ENCODE measurements at regions not wholly inside any gene's neighbourhood (a gene's known extent, or its start where the extent isn't known, plus 50 kb on each side); places are given as distances from the start of the nearest gene placed in this dataset.
"Not testable (repeated sequence)": the region's sequence is repeated elsewhere in the genome, so short reads cannot be mapped to it uniquely, and the experiment has no call there.

DNA sequence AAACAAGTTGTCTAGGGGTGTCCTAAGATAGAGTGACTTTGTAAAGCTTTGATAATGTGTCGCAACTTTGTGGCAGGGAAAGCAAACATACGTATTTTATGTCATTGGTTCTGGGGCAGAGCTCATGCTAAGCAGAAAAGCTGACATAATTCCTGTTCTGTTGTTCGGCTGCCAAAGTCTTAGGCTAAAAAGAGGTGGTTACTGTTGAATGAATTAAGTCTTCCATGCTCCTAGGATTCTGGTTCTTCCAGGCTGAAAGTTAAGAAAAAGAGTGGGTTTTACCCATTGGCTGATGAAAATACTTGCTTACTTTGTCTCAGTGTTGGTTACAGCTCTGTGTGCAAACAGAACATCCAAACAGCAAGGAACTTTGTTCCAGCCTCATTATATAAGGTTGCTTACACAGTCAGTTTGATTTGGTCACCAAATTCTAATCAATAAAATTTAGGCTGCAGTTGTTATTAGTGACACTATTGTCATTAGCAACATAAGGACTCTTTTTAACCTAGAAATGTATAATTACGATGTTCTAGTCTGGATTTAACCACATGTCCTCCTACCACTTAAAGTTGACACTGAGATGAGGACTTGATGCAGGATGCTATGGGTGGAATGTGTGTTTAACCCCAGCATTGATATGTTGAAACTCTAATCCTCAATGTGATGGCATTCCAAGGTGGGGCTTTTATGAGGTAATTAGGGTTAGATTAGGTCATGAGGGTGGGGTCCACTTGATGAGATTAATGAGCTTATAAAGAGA lies 114.0 kb upstream of the GOT2 start:
- Histone ChIP-seq H3K79me2 (replicated peaks; ENCODE audit: insufficient read depth, low read length) (no peaks in the 10 kb centered on the region), H3K27ac (ENCODE audit: low read length) (no peak overlapping the region), H3K4me3 (ENCODE audit: low read length) (no peak overlapping the region), H4K20me1 (ENCODE audit: insufficient read depth) (no peaks in the 10 kb centered on the region), H3F3A (ENCODE audit: insufficient read depth, low read length, poor library complexity, severe bottlenecking) (no peaks in the 10 kb centered on the region), H3K9me3 (ENCODE audit: low read length) (no peaks in the 10 kb centered on the region), H3K4me2 (ENCODE audit: low read length) (no peak overlapping the region), H3K9ac (ENCODE audit: low read length) (no peak overlapping the region), H3K9me2 (ENCODE audit: insufficient read depth, low read length) (no peaks in the 10 kb centered on the region), H3K36me3 (ENCODE audit: insufficient read depth, low read length) (no peaks in the 10 kb centered on the region), H2AFZ (ENCODE audit: low read depth, low read length) (no peak overlapping the region), H3K27me3 (ENCODE audit: insufficient read depth, low read depth, low read length) (no peaks in the 10 kb centered on the region)
- no peak for TF ChIP-seq RAD21 (conservative IDR thresholded peaks at IDR 0.05)
- no peak for TF ChIP-seq SMC3 (conservative IDR thresholded peaks at IDR 0.05; ENCODE audit: poor library complexity)
- TF ChIP-seq POLR2AphosphoS5 (IDR thresholded peaks at IDR 0.05): no peak
- TF ChIP-seq EP300 (conservative IDR thresholded peaks at IDR 0.05; ENCODE audit: poor library complexity, severe bottlenecking): no peak
- no peak for TF ChIP-seq TAF1 (IDR thresholded peaks at IDR 0.05; ENCODE audit: low read depth)
- TF ChIP-seq MXI1 (conservative IDR thresholded peaks at IDR 0.05; ENCODE audit: poor library complexity, severe bottlenecking): no peak

DNA sequence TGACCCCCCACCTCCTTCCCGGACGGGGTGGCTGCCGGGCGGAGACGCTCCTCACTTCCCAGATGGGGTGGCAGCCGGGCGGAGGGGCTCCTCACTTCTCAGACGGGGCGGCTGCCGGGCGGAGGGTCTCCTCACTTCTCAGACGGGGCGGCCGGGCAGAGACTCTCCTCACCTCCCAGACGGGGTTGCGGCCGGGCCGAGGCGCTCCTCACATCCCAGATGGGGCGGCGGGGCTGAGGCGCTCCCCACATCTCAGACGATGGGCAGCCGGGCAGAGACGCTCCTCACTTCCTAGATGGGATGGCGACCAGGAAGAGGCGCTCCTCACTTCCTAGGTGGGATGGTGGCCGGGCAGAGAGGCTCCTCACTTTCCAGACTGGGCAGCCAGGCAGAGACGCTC lies 112.1 kb upstream of the GOT2 start:
- H3K9ac ChIP-seq (ENCODE audit: low read length); H3K9me3 ChIP-seq (ENCODE audit: low read length); H3K27ac ChIP-seq (ENCODE audit: low read length); H3K27me3 ChIP-seq (ENCODE audit: insufficient read depth, low read depth, low read length); H2AFZ ChIP-seq (ENCODE audit: low read depth, low read length); H3K79me2 ChIP-seq (replicated peaks; ENCODE audit: insufficient read depth, low read length); H4K20me1 ChIP-seq (ENCODE audit: insufficient read depth); H3K36me3 ChIP-seq (ENCODE audit: insufficient read depth, low read length); H3K4me3 ChIP-seq (ENCODE audit: low read length); H3F3A ChIP-seq (ENCODE audit: insufficient read depth, low read length, poor library complexity, severe bottlenecking); H3K4me2 ChIP-seq (ENCODE audit: low read length); H3K9me2 ChIP-seq (ENCODE audit: insufficient read depth, low read length): not testable (repeated sequence)

DNA sequence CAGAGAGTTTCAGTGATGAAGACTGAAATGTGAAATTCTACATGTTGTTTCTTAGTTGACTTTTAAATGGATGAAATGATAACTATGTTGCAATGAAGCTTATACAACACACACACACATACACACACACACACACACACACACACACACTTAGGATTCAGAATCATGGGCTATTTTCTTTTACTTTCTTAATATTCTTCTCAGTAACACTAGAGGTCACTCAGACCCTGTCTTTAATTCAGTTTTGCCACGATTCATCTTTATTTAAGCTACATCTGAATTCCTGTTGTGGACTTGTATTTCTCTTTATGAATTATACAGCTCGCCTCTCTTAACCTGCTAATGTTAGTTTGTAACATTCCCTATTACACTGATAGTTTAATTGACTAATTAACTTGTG lies 109.6 kb upstream of the GOT2 start:
- H2AFZ ChIP-seq (ENCODE audit: low read depth, low read length): no peak overlapping the region
- no peaks in the 10 kb centered on the region for H3K27me3 ChIP-seq (ENCODE audit: insufficient read depth, low read depth, low read length)
- H3K9me2 ChIP-seq (ENCODE audit: insufficient read depth, low read length): no peaks in the 10 kb centered on the region
- TF ChIP-seq MXI1 (conservative IDR thresholded peaks at IDR 0.05; ENCODE audit: poor library complexity, severe bottlenecking): no peak
- TF ChIP-seq POLR2AphosphoS5 (IDR thresholded peaks at IDR 0.05): no peak
- TF ChIP-seq SMC3 (conservative IDR thresholded peaks at IDR 0.05; ENCODE audit: poor library complexity): peak; percentile 84
- no peak for TF ChIP-seq EZH2 (IDR thresholded peaks at IDR 0.05; ENCODE audit: borderline replicate concordance, insufficient read depth, low read length, poor library complexity, severe bottlenecking)
- peak; percentile 88 for TF ChIP-seq RAD21 (conservative IDR thresholded peaks at IDR 0.05)
- TF ChIP-seq, protein P1, sequence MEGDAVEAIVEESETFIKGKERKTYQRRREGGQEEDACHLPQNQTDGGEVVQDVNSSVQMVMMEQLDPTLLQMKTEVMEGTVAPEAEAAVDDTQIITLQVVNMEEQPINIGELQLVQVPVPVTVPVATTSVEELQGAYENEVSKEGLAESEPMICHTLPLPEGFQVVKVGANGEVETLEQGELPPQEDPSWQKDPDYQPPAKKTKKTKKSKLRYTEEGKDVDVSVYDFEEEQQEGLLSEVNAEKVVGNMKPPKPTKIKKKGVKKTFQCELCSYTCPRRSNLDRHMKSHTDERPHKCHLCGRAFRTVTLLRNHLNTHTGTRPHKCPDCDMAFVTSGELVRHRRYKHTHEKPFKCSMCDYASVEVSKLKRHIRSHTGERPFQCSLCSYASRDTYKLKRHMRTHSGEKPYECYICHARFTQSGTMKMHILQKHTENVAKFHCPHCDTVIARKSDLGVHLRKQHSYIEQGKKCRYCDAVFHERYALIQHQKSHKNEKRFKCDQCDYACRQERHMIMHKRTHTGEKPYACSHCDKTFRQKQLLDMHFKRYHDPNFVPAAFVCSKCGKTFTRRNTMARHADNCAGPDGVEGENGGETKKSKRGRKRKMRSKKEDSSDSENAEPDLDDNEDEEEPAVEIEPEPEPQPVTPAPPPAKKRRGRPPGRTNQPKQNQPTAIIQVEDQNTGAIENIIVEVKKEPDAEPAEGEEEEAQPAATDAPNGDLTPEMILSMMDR (IDR thresholded peaks at IDR 0.05; ENCODE audit: poor library complexity, severe bottlenecking): peak; percentile 79
- no peak for TF ChIP-seq TAF1 (IDR thresholded peaks at IDR 0.05; ENCODE audit: low read depth)
- no peak for TF ChIP-seq EP300 (conservative IDR thresholded peaks at IDR 0.05; ENCODE audit: poor library complexity, severe bottlenecking)
- TF ChIP-seq, protein P2, sequence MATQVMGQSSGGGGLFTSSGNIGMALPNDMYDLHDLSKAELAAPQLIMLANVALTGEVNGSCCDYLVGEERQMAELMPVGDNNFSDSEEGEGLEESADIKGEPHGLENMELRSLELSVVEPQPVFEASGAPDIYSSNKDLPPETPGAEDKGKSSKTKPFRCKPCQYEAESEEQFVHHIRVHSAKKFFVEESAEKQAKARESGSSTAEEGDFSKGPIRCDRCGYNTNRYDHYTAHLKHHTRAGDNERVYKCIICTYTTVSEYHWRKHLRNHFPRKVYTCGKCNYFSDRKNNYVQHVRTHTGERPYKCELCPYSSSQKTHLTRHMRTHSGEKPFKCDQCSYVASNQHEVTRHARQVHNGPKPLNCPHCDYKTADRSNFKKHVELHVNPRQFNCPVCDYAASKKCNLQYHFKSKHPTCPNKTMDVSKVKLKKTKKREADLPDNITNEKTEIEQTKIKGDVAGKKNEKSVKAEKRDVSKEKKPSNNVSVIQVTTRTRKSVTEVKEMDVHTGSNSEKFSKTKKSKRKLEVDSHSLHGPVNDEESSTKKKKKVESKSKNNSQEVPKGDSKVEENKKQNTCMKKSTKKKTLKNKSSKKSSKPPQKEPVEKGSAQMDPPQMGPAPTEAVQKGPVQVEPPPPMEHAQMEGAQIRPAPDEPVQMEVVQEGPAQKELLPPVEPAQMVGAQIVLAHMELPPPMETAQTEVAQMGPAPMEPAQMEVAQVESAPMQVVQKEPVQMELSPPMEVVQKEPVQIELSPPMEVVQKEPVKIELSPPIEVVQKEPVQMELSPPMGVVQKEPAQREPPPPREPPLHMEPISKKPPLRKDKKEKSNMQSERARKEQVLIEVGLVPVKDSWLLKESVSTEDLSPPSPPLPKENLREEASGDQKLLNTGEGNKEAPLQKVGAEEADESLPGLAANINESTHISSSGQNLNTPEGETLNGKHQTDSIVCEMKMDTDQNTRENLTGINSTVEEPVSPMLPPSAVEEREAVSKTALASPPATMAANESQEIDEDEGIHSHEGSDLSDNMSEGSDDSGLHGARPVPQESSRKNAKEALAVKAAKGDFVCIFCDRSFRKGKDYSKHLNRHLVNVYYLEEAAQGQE (IDR thresholded peaks at IDR 0.05; ENCODE audit: borderline replicate concordance): no peak
- H3K9me3 ChIP-seq (ENCODE audit: low read length): no peaks in the 10 kb centered on the region
- H3K4me2 ChIP-seq (ENCODE audit: low read length): no peak overlapping the region
- no peak overlapping the region for H3K27ac ChIP-seq (ENCODE audit: low read length)
- H3F3A ChIP-seq (ENCODE audit: insufficient read depth, low read length, poor library complexity, severe bottlenecking): no peaks in the 10 kb centered on the region
- H3K36me3 ChIP-seq (ENCODE audit: insufficient read depth, low read length): no peaks in the 10 kb centered on the region
- H3K9ac ChIP-seq (ENCODE audit: low read length): no peak overlapping the region
- no peaks in the 10 kb centered on the region for H4K20me1 ChIP-seq (ENCODE audit: insufficient read depth)
- H3K4me3 ChIP-seq (ENCODE audit: low read length): no peak overlapping the region
- no peaks in the 10 kb centered on the region for H3K79me2 ChIP-seq (replicated peaks; ENCODE audit: insufficient read depth, low read length)

Measured in neural cell (in vitro differentiated cells).